ENCODE measurements at regions not wholly inside any gene's neighbourhood (a gene's known extent, or its start where the extent isn't known, plus 50 kb on each side); places are given as distances from the start of the nearest gene placed in this dataset.

DNA sequence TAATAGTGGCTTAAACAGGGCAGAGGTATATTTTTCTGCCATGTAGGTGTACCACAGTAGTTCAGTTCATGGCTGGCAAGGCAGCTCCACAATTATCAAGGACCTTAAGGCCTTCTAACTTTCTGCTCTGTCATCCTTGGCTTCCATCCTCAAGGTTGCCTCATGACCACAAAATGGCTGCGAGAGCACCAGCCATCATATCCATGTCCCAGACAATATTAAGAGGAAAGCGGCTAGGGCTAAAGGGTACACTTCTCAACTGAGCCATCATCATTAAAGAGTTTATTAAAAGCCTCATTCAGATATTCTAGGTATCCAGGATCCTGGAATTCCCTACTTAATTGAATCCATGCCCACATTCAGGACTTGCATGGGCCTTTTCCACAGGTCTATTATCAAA, 62.7 kb upstream of the MRI1 start:
- no peak for TF ChIP-seq POLR2AphosphoS5 (IDR thresholded peaks at IDR 0.05)
- TF ChIP-seq, protein P1, sequence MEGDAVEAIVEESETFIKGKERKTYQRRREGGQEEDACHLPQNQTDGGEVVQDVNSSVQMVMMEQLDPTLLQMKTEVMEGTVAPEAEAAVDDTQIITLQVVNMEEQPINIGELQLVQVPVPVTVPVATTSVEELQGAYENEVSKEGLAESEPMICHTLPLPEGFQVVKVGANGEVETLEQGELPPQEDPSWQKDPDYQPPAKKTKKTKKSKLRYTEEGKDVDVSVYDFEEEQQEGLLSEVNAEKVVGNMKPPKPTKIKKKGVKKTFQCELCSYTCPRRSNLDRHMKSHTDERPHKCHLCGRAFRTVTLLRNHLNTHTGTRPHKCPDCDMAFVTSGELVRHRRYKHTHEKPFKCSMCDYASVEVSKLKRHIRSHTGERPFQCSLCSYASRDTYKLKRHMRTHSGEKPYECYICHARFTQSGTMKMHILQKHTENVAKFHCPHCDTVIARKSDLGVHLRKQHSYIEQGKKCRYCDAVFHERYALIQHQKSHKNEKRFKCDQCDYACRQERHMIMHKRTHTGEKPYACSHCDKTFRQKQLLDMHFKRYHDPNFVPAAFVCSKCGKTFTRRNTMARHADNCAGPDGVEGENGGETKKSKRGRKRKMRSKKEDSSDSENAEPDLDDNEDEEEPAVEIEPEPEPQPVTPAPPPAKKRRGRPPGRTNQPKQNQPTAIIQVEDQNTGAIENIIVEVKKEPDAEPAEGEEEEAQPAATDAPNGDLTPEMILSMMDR (IDR thresholded peaks at IDR 0.05) = no peak
